IMR-90 (cell line): ENCODE measurements at regions not wholly inside any gene's neighbourhood (a gene's known extent, or its start where the extent isn't known, plus 50 kb on each side); places are given as distances from the start of the nearest gene placed in this dataset.

ENCODE experiments used
- ATAC-seq: fragments of 200-7000 bp; cut with Tn5 transposase; 2 replicates; pipeline ENCODE4 v1.9.1; 2020; ENCODE audit warnings: low read depth, mild to moderate bottlenecking, moderate library complexity
- BruUV-seq: library from RNA; stranded (reverse); fragments of 400-500 nt; replicated peaks from 2 replicates; lab custom pipeline; 2021; lab: Mats Ljungman, UMichigan
- CTCF ChIA-PET: fragments of 300-600 bp; formaldehyde crosslinking; extraction: SDS; loops from one replicate; lab custom pipeline; 2021; ENCODE audit warnings: antibody characterized with exemption; lab: Yijun Ruan, JAX
- POLR2A ChIA-PET: fragments of 300-600 bp; sonication (Branson Sonifier 250); formaldehyde crosslinking; loops from one replicate; lab custom pipeline; 2022; ENCODE audit warnings: antibody characterized with exemption; ENCODE audit not compliant: unreplicated experiment; lab: Charles Lee
- DNase-seq: peaks from one replicate; pipeline ENCODE4 v3.0.0; 2013
- H2AFZ ChIP-seq: replicated peaks from 2 replicates; pipeline ENCODE3; 2013; ENCODE audit warnings: low read length, mild to moderate bottlenecking; ENCODE audit not compliant: poor library complexity
- H2AK5ac ChIP-seq: 2 replicates; pipeline ENCODE4 v1.6.1; 2013; ENCODE audit warnings: low read depth, low read length, inconsistent platforms
- H2AK9ac ChIP-seq: replicated peaks from 2 replicates; pipeline ENCODE3; 2013; ENCODE audit warnings: mild to moderate bottlenecking, low read depth, low read length, moderate library complexity; ENCODE audit not compliant: poor library complexity
- H2BK120ac ChIP-seq: 2 replicates; pipeline ENCODE4 v1.6.1; 2013; ENCODE audit warnings: low read depth, low read length, inconsistent platforms
- H2BK15ac ChIP-seq: 3 replicates; pipeline ENCODE4 v1.6.1; 2013; ENCODE audit warnings: low read depth, low read length, inconsistent platforms
- H2BK20ac ChIP-seq: 2 replicates; pipeline ENCODE4 v1.6.1; 2013; ENCODE audit warnings: low read depth, mild to moderate bottlenecking, inconsistent platforms, low read length, moderate library complexity
- H2BK5ac ChIP-seq: 2 replicates; pipeline ENCODE4 v1.6.1; 2013; ENCODE audit warnings: mild to moderate bottlenecking, low read depth, low read length, inconsistent platforms; ENCODE audit not compliant: poor library complexity, severe bottlenecking
- H3K14ac ChIP-seq: replicated peaks from 2 replicates; pipeline ENCODE4 v1.6.1; 2013; ENCODE audit warnings: low read depth, low read length, inconsistent platforms
- H3K18ac ChIP-seq: 2 replicates; pipeline ENCODE4 v1.6.1; 2013; ENCODE audit warnings: low read depth, low read length, control low read depth
- H3K23ac ChIP-seq: 2 replicates; pipeline ENCODE4 v1.6.1; 2013; ENCODE audit warnings: low read depth, low read length, inconsistent platforms
- H3K27ac ChIP-seq: 2 replicates; pipeline ENCODE4 v1.5.1; 2013; ENCODE audit warnings: mild to moderate bottlenecking, control low read depth, low read length; ENCODE audit not compliant: insufficient read depth
- H3K27me3 ChIP-seq: 2 replicates; pipeline ENCODE4 v1.6.1; 2013; ENCODE audit warnings: low read length; ENCODE audit not compliant: control insufficient read depth, insufficient read depth
- H3K36me3 ChIP-seq: 2 replicates; pipeline ENCODE4 v1.6.1; 2013; ENCODE audit warnings: low read length, mixed read lengths; ENCODE audit not compliant: control insufficient read depth, insufficient read depth
- H3K4ac ChIP-seq: 2 replicates; pipeline ENCODE4 v1.6.1; 2013; ENCODE audit warnings: low read depth, low read length, inconsistent platforms
- H3K4me1 ChIP-seq: 2 replicates; pipeline ENCODE4 v1.6.1; 2013; ENCODE audit warnings: low read length, mixed read lengths; ENCODE audit not compliant: control insufficient read depth, insufficient read depth
- H3K4me2 ChIP-seq: 2 replicates; pipeline ENCODE4 v1.6.1; 2013; ENCODE audit warnings: low read depth, mild to moderate bottlenecking, control low read depth, low read length, moderate library complexity
- H3K4me3 ChIP-seq: 2 replicates; pipeline ENCODE4 v1.5.1; 2013; ENCODE audit warnings: low read depth, mild to moderate bottlenecking, control low read depth, low read length, moderate library complexity; ENCODE audit not compliant: insufficient read depth
- H3K56ac ChIP-seq: 2 replicates; pipeline ENCODE4 v1.6.1; 2013; ENCODE audit warnings: low read length, inconsistent platforms; ENCODE audit not compliant: insufficient read depth; ENCODE audit errors: extremely low read depth
- H3K79me1 ChIP-seq, 2 experiments: 2 replicates each; pipeline ENCODE4 v1.6.1; 2013; ENCODE audit warnings: low read length in 2 of 2, inconsistent platforms in 1 of 2, low read depth in 1 of 2
- H3K9ac ChIP-seq: 2 replicates; pipeline ENCODE4 v1.6.1; 2013; ENCODE audit warnings: low read depth, low read length, control low read depth
- H3K9me1 ChIP-seq: 2 replicates; pipeline ENCODE4 v1.6.1; 2013; ENCODE audit warnings: low read length, inconsistent platforms; ENCODE audit not compliant: insufficient read depth
- H3K9me3 ChIP-seq: 2 replicates; pipeline ENCODE4 v1.6.1; 2013; ENCODE audit warnings: low read length; ENCODE audit not compliant: control insufficient read depth, insufficient read depth
- H4K20me1 ChIP-seq: 2 replicates; pipeline ENCODE4 v1.6.1; 2013; ENCODE audit warnings: low read length, inconsistent platforms; ENCODE audit not compliant: insufficient read depth
- H4K5ac ChIP-seq: 2 replicates; pipeline ENCODE4 v1.6.1; 2013; ENCODE audit warnings: mild to moderate bottlenecking, low read depth, low read length, control low read depth
- H4K8ac ChIP-seq, 2 experiments: 2 replicates each; pipeline ENCODE4 v1.6.1; 2013; ENCODE audit warnings: low read depth in 2 of 2, low read length in 2 of 2, control low read depth in 1 of 2, inconsistent platforms in 1 of 2
- H4K91ac ChIP-seq: 2 replicates; pipeline ENCODE4 v1.6.1; 2013; ENCODE audit warnings: low read depth, low read length, inconsistent platforms; ENCODE audit not compliant: insufficient read depth
- BHLHE40 ChIP-seq: fragments of 150-350 bp; IDR thresholded peaks from 2 replicates; pipeline ENCODE4 v1.6.1; 2016; ENCODE audit warnings: mild to moderate bottlenecking, low read depth, low read length
- CEBPB ChIP-seq: IDR thresholded peaks from 2 replicates; pipeline ENCODE4 v1.6.1; 2012; ENCODE audit warnings: low read depth, low read length, improper control_type of control experiment
- CHD1 ChIP-seq: IDR thresholded peaks from 2 replicates; pipeline ENCODE4 v1.6.1; 2012; ENCODE audit warnings: low read depth, low read length, improper control_type of control experiment
- FOS ChIP-seq: fragments of 150-350 bp; IDR thresholded peaks from 2 replicates; pipeline ENCODE4 v1.6.1; 2016; ENCODE audit warnings: low read depth, low read length
- MAFK ChIP-seq: IDR thresholded peaks from 2 replicates; pipeline ENCODE4 v1.6.1; 2012; ENCODE audit warnings: low read depth, low read length, improper control_type of control experiment
- MAZ ChIP-seq: IDR thresholded peaks from 2 replicates; pipeline ENCODE4 v1.6.1; 2012; ENCODE audit warnings: low read depth, mild to moderate bottlenecking, low read length, improper control_type of control experiment, moderate library complexity, borderline replicate concordance
- MXI1 ChIP-seq: IDR thresholded peaks from 2 replicates; pipeline ENCODE4 v1.6.1; 2012; ENCODE audit warnings: low read depth, mild to moderate bottlenecking, low read length, moderate library complexity, borderline replicate concordance
- NFE2L2 ChIP-seq: fragments of 150-350 bp; IDR thresholded peaks from 2 replicates; pipeline ENCODE4 v1.6.1; 2016; ENCODE audit warnings: low read depth, mild to moderate bottlenecking, low read length
- POLR2A ChIP-seq: IDR thresholded peaks from 2 replicates; pipeline ENCODE4 v1.6.1; 2012; ENCODE audit warnings: mild to moderate bottlenecking, low read depth, low read length
- RAD21 ChIP-seq: IDR thresholded peaks from 2 replicates; pipeline ENCODE4 v1.6.1; 2012; ENCODE audit warnings: low read length, improper control_type of control experiment
- RCOR1 ChIP-seq: IDR thresholded peaks from 2 replicates; pipeline ENCODE4 v1.6.1; 2012; ENCODE audit warnings: mild to moderate bottlenecking, low read length, improper control_type of control experiment; ENCODE audit not compliant: insufficient replicate concordance
- RFX5 ChIP-seq: IDR thresholded peaks from 2 replicates; pipeline ENCODE4 v1.8.0; 2012; ENCODE audit warnings: low read depth, mild to moderate bottlenecking, low read length, moderate library complexity
- SMC3 ChIP-seq: fragments of 150-350 bp; IDR thresholded peaks from 2 replicates; pipeline ENCODE4 v1.6.1; 2016; ENCODE audit warnings: low read depth, mild to moderate bottlenecking, antibody characterized with exemption, low read length, moderate library complexity
- dilution Hi-C: fragments of 300-500 bp; cut with HindIII; formaldehyde crosslinking; loops from one replicate; pipeline ENCODE4 v1.14.3; 2018; ENCODE audit warnings: low sequenced_read_pairs; ENCODE audit not compliant: unreplicated experiment
- in situ Hi-C: fragments of 300-500 bp; cut with MboI; formaldehyde crosslinking; loops from 3 replicates; pipeline ENCODE4 v1.14.3; 2019; ENCODE audit warnings: low sequenced_read_pairs, inconsistent platforms, mixed read lengths
- intact Hi-C: fragments of 100-400 bp; cut with micrococcal nuclease; formaldehyde crosslinking; loops from 2 replicates; pipeline ENCODE4 v1.10.0; 2022
- TF ChIP-seq, protein P1 (sequence below): conservative IDR thresholded peaks from 2 replicates; pipeline ENCODE4 v1.5.1; 2012; ENCODE audit warnings: mild to moderate bottlenecking, low read depth, low read length, improper control_type of control experiment
- TF ChIP-seq, protein P2 (sequence below): fragments of 150-350 bp; IDR thresholded peaks from 2 replicates; pipeline ENCODE4 v1.6.1; 2017; ENCODE audit warnings: mild to moderate bottlenecking, antibody characterized with exemption, low read length, low read depth
- TF ChIP-seq, protein P3 (sequence below): fragments of 150-350 bp; IDR thresholded peaks from 2 replicates; pipeline ENCODE4 v1.6.1; 2016; ENCODE audit warnings: low read depth, mild to moderate bottlenecking, low read length, moderate library complexity, borderline replicate concordance

DNA sequence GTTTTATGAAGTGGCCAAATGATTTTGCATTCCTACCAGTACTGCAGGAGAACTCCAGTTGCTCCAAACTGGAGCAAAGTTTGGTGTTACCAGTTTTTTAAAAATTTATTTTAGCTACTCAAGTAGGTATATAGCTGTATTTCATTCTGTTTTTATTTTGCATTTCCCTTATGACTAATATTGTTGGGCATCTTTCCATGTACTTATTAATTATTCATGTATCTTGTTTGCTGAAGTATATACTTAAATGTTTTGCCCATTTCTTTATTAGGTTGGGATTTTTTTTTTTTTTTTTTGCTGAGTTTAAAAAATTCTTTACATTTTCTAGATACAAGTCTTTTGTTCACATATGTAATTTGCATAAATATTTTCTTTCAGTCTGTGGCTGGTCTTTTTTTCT, 386.6 kb upstream of the DAB2 start:
- ChIA-PET CTCF (interaction anchor here (0.7 kb wide), 1 partner anchor 621 kb away, joined by 4 read pairs; no protein-coding TSS in a partner anchor), POLR2A (no interaction called here)
- ATAC-seq (no peak), DNase-seq (no peak)
- H3K23ac ChIP-seq = no peak overlapping the region
- H3K4me1 ChIP-seq = no peaks in the 10 kb centered on the region
- H3K9me1 ChIP-seq = no peaks in the 10 kb centered on the region
- H3K4me3 ChIP-seq = no peak overlapping the region
- no peak overlapping the region for H2AFZ ChIP-seq
- H2AK5ac ChIP-seq = no peak overlapping the region
- no peak overlapping the region for H3K14ac ChIP-seq
- no peak overlapping the region for H3K4ac ChIP-seq
- no peak overlapping the region for H3K27ac ChIP-seq
- H3K27me3 ChIP-seq = no peaks in the 10 kb centered on the region
- H3K18ac ChIP-seq = no peak overlapping the region
- no peaks in the 10 kb centered on the region for H3K36me3 ChIP-seq
- no peak overlapping the region for H2AK9ac ChIP-seq
- TF ChIP-seq FOS (no peak), RCOR1 (no peak), MXI1 (no peak), BHLHE40 (no peak), CEBPB (no peak), RFX5 (no peak), MAFK (no peak), SMC3 (no peak), NFE2L2 (no peak), MAZ (no peak), POLR2A (no peak), CHD1 (no peak), RAD21 (no peak)
- TF ChIP-seq, protein P1, sequence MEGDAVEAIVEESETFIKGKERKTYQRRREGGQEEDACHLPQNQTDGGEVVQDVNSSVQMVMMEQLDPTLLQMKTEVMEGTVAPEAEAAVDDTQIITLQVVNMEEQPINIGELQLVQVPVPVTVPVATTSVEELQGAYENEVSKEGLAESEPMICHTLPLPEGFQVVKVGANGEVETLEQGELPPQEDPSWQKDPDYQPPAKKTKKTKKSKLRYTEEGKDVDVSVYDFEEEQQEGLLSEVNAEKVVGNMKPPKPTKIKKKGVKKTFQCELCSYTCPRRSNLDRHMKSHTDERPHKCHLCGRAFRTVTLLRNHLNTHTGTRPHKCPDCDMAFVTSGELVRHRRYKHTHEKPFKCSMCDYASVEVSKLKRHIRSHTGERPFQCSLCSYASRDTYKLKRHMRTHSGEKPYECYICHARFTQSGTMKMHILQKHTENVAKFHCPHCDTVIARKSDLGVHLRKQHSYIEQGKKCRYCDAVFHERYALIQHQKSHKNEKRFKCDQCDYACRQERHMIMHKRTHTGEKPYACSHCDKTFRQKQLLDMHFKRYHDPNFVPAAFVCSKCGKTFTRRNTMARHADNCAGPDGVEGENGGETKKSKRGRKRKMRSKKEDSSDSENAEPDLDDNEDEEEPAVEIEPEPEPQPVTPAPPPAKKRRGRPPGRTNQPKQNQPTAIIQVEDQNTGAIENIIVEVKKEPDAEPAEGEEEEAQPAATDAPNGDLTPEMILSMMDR = no peak
- TF ChIP-seq, protein P2, sequence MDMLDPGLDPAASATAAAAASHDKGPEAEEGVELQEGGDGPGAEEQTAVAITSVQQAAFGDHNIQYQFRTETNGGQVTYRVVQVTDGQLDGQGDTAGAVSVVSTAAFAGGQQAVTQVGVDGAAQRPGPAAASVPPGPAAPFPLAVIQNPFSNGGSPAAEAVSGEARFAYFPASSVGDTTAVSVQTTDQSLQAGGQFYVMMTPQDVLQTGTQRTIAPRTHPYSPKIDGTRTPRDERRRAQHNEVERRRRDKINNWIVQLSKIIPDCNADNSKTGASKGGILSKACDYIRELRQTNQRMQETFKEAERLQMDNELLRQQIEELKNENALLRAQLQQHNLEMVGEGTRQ = no peak
- TF ChIP-seq, protein P3, sequence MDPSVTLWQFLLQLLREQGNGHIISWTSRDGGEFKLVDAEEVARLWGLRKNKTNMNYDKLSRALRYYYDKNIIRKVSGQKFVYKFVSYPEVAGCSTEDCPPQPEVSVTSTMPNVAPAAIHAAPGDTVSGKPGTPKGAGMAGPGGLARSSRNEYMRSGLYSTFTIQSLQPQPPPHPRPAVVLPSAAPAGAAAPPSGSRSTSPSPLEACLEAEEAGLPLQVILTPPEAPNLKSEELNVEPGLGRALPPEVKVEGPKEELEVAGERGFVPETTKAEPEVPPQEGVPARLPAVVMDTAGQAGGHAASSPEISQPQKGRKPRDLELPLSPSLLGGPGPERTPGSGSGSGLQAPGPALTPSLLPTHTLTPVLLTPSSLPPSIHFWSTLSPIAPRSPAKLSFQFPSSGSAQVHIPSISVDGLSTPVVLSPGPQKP = no peak
- no peaks in the 10 kb centered on the region for H3K79me1 ChIP-seq
- no peak overlapping the region for H2BK120ac ChIP-seq
- H2BK15ac ChIP-seq = no peak overlapping the region
- in situ Hi-C loops (no loop called here), dilution Hi-C loops (no loop called here), intact Hi-C loops (no loop called here)
- H4K8ac ChIP-seq = no peak overlapping the region
- H2BK20ac ChIP-seq = no peak overlapping the region
- no peak overlapping the region for H3K4me2 ChIP-seq
- H4K5ac ChIP-seq = no peak overlapping the region
- no TSS peak for BruUV-seq
- H3K56ac ChIP-seq = no peak overlapping the region
- H3K9ac ChIP-seq = no peak overlapping the region
- no peaks in the 10 kb centered on the region for H4K20me1 ChIP-seq
- no peak overlapping the region for H2BK5ac ChIP-seq
- no peaks in the 10 kb centered on the region for H3K9me3 ChIP-seq
- no peak overlapping the region for H4K91ac ChIP-seq
